HAP-1 (cell line): ENCODE measurements at regions not wholly inside any gene's neighbourhood (a gene's known extent, or its start where the extent isn't known, plus 50 kb on each side); places are given as distances from the start of the nearest gene placed in this dataset.

Experiments used
- DNase-seq, 2 experiments: peaks; one replicate each; pipeline ENCODE4 v3.0.0-alpha.2; 2016 to 2020; ENCODE audit warnings: low spot score in 2 of 2
- H3K27me3 ChIP-seq: fragments of 250-450 bp; sonication (Bioruptor Pico); 2 replicates; pipeline ENCODE4 v1.5.1; 2020; ENCODE audit warnings: low read depth, mild to moderate bottlenecking, moderate library complexity
- H3K36me3 ChIP-seq: fragments of 250-450 bp; sonication (Bioruptor Pico); replicated peaks from 2 replicates; pipeline ENCODE4 v1.5.1; 2020; ENCODE audit warnings: mild to moderate bottlenecking
- H3K4me1 ChIP-seq: fragments of 250-450 bp; sonication (Bioruptor Pico); 2 replicates; pipeline ENCODE4 v1.5.1; 2020; ENCODE audit warnings: mild to moderate bottlenecking
- H3K4me3 ChIP-seq: fragments of 250-450 bp; sonication (Bioruptor Pico); 2 replicates; pipeline ENCODE4 v1.5.1; 2020; ENCODE audit warnings: mild to moderate bottlenecking, moderate library complexity
- H3K9me3 ChIP-seq: fragments of 250-450 bp; sonication (Bioruptor Pico); 2 replicates; pipeline ENCODE4 v1.5.1; 2020; ENCODE audit warnings: mild to moderate bottlenecking, moderate library complexity
- in situ Hi-C: fragments of 300-500 bp; cut with MboI; formaldehyde crosslinking; loops from 3 replicates; pipeline ENCODE4 v1.14.3; 2020; ENCODE audit warnings: low sequenced_read_pairs, inconsistent platforms, mixed read lengths

- DNase-seq, result no peak
- H3K9me3 ChIP-seq, result no peaks in the 10 kb centered on the region
- peaks cover 7% of the 10 kb centered on the region for H3K27me3 ChIP-seq
- no peaks in the 10 kb centered on the region for H3K4me1 ChIP-seq
- H3K36me3 ChIP-seq, result no peaks in the 10 kb centered on the region
- no peak overlapping the region for H3K4me3 ChIP-seq
- in situ Hi-C loops, result no loop called here
Observed at GRCh38 chr11:93939084-93939760, 81.9 kb upstream of the HEPHL1 start.

- no peak for DNase-seq
- H3K4me3 ChIP-seq, result no peak overlapping the region
- no peaks in the 10 kb centered on the region for H3K9me3 ChIP-seq
- no peaks in the 10 kb centered on the region for H3K36me3 ChIP-seq
- H3K4me1 ChIP-seq, result no peaks in the 10 kb centered on the region
- in situ Hi-C loops, result no loop called here
- peaks cover 7% of the 10 kb centered on the region; the same call in 1 of the 2 replicates for H3K27me3 ChIP-seq
Observed at GRCh38 chr11:93940395-93940794, 80.8 kb upstream of the HEPHL1 start.

- DNase-seq, result no peak
- in situ Hi-C loops, result no loop called here
- peaks cover 3% of the 10 kb centered on the region; the same call in 1 of the 2 replicates for H3K27me3 ChIP-seq
- no peaks in the 10 kb centered on the region for H3K9me3 ChIP-seq
- no peak overlapping the region for H3K4me3 ChIP-seq
- no peaks in the 10 kb centered on the region for H3K36me3 ChIP-seq
- no peaks in the 10 kb centered on the region for H3K4me1 ChIP-seq
Observed at GRCh38 chr11:93942176-93942575, 79.0 kb upstream of the HEPHL1 start.

- Histone ChIP-seq H3K9me3 (no peaks in the 10 kb centered on the region), H3K36me3 (no peaks in the 10 kb centered on the region), H3K27me3 (peaks cover 3% of the 10 kb centered on the region; the same call in 1 of the 2 replicates), H3K4me1 (no peaks in the 10 kb centered on the region), H3K4me3 (no peak overlapping the region)
- DNase-seq, result no peak
- in situ Hi-C loops, result no loop called here
Observed at GRCh38 chr11:93945596-93945995, 75.6 kb upstream of the HEPHL1 start.

GRCh38 chr11:93952082-93952780 is 68.9 kb upstream of the HEPHL1 start:
- DNase-seq, result no peak
- Histone ChIP-seq H3K4me3 (no peak overlapping the region), H3K27me3 (no peaks in the 10 kb centered on the region), H3K36me3 (no peaks in the 10 kb centered on the region), H3K4me1 (no peaks in the 10 kb centered on the region), H3K9me3 (no peaks in the 10 kb centered on the region)
- in situ Hi-C loops, result no loop called here

GRCh38 chr11:93957397-93957952 is 63.7 kb upstream of the HEPHL1 start:
- no peak overlapping the region for H3K4me3 ChIP-seq
- in situ Hi-C loops, result no loop called here
- no peaks in the 10 kb centered on the region for H3K27me3 ChIP-seq
- H3K4me1 ChIP-seq, result no peaks in the 10 kb centered on the region
- no peaks in the 10 kb centered on the region for H3K9me3 ChIP-seq
- no peaks in the 10 kb centered on the region for H3K36me3 ChIP-seq
- no peak for DNase-seq

GRCh38 chr11:93958991-93959390 is 62.2 kb upstream of the HEPHL1 start:
- H3K27me3 ChIP-seq, result no peaks in the 10 kb centered on the region
- DNase-seq, result no peak
- no peaks in the 10 kb centered on the region for H3K36me3 ChIP-seq
- no peaks in the 10 kb centered on the region for H3K9me3 ChIP-seq
- no peaks in the 10 kb centered on the region for H3K4me1 ChIP-seq
- H3K4me3 ChIP-seq, result no peak overlapping the region
- in situ Hi-C loops, result no loop called here

- in situ Hi-C loops, result no loop called here
- Histone ChIP-seq H3K4me1 (no peaks in the 10 kb centered on the region), H3K9me3 (no peaks in the 10 kb centered on the region), H3K4me3 (no peak overlapping the region), H3K27me3 (no peaks in the 10 kb centered on the region), H3K36me3 (no peaks in the 10 kb centered on the region)
- DNase-seq, result no peak
Observed at GRCh38 chr11:93959663-93960062, 61.5 kb upstream of the HEPHL1 start.

- H3K9me3 ChIP-seq, result no peaks in the 10 kb centered on the region
- H3K4me1 ChIP-seq, result no peaks in the 10 kb centered on the region
- H3K4me3 ChIP-seq, result no peak overlapping the region
- DNase-seq, result no peak
- no peaks in the 10 kb centered on the region for H3K27me3 ChIP-seq
- in situ Hi-C loops, result no loop called here
- no peaks in the 10 kb centered on the region for H3K36me3 ChIP-seq
Observed at GRCh38 chr11:93963072-93963471, 58.1 kb upstream of the HEPHL1 start.

GRCh38 chr11:93967258-93967657 is 53.9 kb upstream of the HEPHL1 start:
- H3K27me3 ChIP-seq, result no peaks in the 10 kb centered on the region
- H3K9me3 ChIP-seq, result no peaks in the 10 kb centered on the region
- in situ Hi-C loops, result no loop called here
- H3K4me3 ChIP-seq, result no peak overlapping the region
- no peaks in the 10 kb centered on the region for H3K36me3 ChIP-seq
- no peak for DNase-seq
- no peaks in the 10 kb centered on the region for H3K4me1 ChIP-seq

GRCh38 chr11:93967944-93968343 is 53.2 kb upstream of the HEPHL1 start:
- Histone ChIP-seq H3K9me3 (no peaks in the 10 kb centered on the region), H3K4me3 (no peak overlapping the region), H3K4me1 (no peaks in the 10 kb centered on the region), H3K36me3 (no peaks in the 10 kb centered on the region), H3K27me3 (no peaks in the 10 kb centered on the region)
- no peak for DNase-seq
- in situ Hi-C loops, result no loop called here

- H3K27me3 ChIP-seq, result no peaks in the 10 kb centered on the region
- H3K9me3 ChIP-seq, result no peaks in the 10 kb centered on the region
- no peak for DNase-seq
- H3K4me1 ChIP-seq, result no peaks in the 10 kb centered on the region
- H3K4me3 ChIP-seq, result no peak overlapping the region
- no peaks in the 10 kb centered on the region for H3K36me3 ChIP-seq
- in situ Hi-C loops, result no loop called here
Observed at GRCh38 chr11:93969925-93970922, 50.9 kb upstream of the HEPHL1 start.
